ENCODE measurements at regions not wholly inside any gene's neighbourhood (a gene's known extent, or its start where the extent isn't known, plus 50 kb on each side); places are given as distances from the start of the nearest gene placed in this dataset.

- TF ChIP-seq EZH2 (IDR thresholded peaks at IDR 0.05; ENCODE audit: insufficient read depth, low read length) (no peak), CTCF (IDR thresholded peaks at IDR 0.05; ENCODE audit: insufficient read depth, low read depth, low read length) (no peak)
- no peak overlapping the region for H3K27ac ChIP-seq (ENCODE audit: low read depth, low read length)
- Mint-ChIP-seq H3K36me3 (ENCODE audit: low read depth, unreplicated experiment) (no peaks in the 10 kb centered on the region), H3K27me3 (ENCODE audit: low read depth, unreplicated experiment) (no peaks in the 10 kb centered on the region), H3K4me3 (ENCODE audit: unreplicated experiment) (no peak overlapping the region), H3K4me1 (ENCODE audit: low read depth, unreplicated experiment) (peaks cover 6% of the 10 kb centered on the region), H3K9me3 (ENCODE audit: unreplicated experiment) (peaks cover 8% of the 10 kb centered on the region), H3K27ac (ENCODE audit: unreplicated experiment) (no peak overlapping the region)
- peak; percentile 73 for DNase-seq (ENCODE audit: low read depth)
- H3K4me1 ChIP-seq (ENCODE audit: insufficient read depth, low read length), result no peaks in the 10 kb centered on the region
- no peaks in the 10 kb centered on the region for H3K36me3 ChIP-seq (ENCODE audit: insufficient read depth, low read length)
- no peak overlapping the region for H3K9ac ChIP-seq (ENCODE audit: low read length)
- H3K4me3 ChIP-seq (ENCODE audit: insufficient read depth, low read depth, low read length), result no peak overlapping the region
- no peaks in the 10 kb centered on the region for H3K27me3 ChIP-seq (ENCODE audit: insufficient read depth, low read length)
- no peaks in the 10 kb centered on the region for H3K79me2 ChIP-seq (ENCODE audit: insufficient read depth, low read length)
- no peaks in the 10 kb centered on the region for H4K20me1 ChIP-seq (ENCODE audit: insufficient read depth, low read length)
- FAIRE-seq, result peak; percentile 20
- peaks cover 5% of the 10 kb centered on the region for H3K9me3 ChIP-seq (ENCODE audit: insufficient read depth, low read depth, low read length)
- H3K4me2 ChIP-seq (ENCODE audit: low read length), result peak overlapping the region; percentile 65
- no peak overlapping the region for H2AFZ ChIP-seq (ENCODE audit: low read depth, low read length)
Measured at GRCh38 chr4:106444557-106444956, 76.0 kb upstream of the GIMD1 start.

- H2AFZ ChIP-seq (ENCODE audit: low read depth, low read length), result no peak overlapping the region
- Mint-ChIP-seq H3K27me3 (ENCODE audit: low read depth, unreplicated experiment) (no peaks in the 10 kb centered on the region), H3K9me3 (ENCODE audit: unreplicated experiment) (peaks cover 3% of the 10 kb centered on the region), H3K4me1 (ENCODE audit: low read depth, unreplicated experiment) (peaks cover 2% of the 10 kb centered on the region), H3K36me3 (ENCODE audit: low read depth, unreplicated experiment) (no peaks in the 10 kb centered on the region), H3K4me3 (ENCODE audit: unreplicated experiment) (no peak overlapping the region), H3K27ac (ENCODE audit: unreplicated experiment) (no peak overlapping the region)
- no peaks in the 10 kb centered on the region for H4K20me1 ChIP-seq (ENCODE audit: insufficient read depth, low read length)
- DNase-seq (ENCODE audit: low read depth), result no peak
- H3K36me3 ChIP-seq (ENCODE audit: insufficient read depth, low read length), result no peaks in the 10 kb centered on the region
- no peaks in the 10 kb centered on the region for H3K27me3 ChIP-seq (ENCODE audit: insufficient read depth, low read length)
- H3K4me3 ChIP-seq (ENCODE audit: insufficient read depth, low read depth, low read length), result no peak overlapping the region
- TF ChIP-seq EZH2 (IDR thresholded peaks at IDR 0.05; ENCODE audit: insufficient read depth, low read length), result no peak
- TF ChIP-seq CTCF (IDR thresholded peaks at IDR 0.05; ENCODE audit: insufficient read depth, low read depth, low read length), result no peak
- H3K9me3 ChIP-seq (ENCODE audit: insufficient read depth, low read depth, low read length), result no peaks in the 10 kb centered on the region
- H3K4me1 ChIP-seq (ENCODE audit: insufficient read depth, low read length), result no peaks in the 10 kb centered on the region
- no peak overlapping the region for H3K9ac ChIP-seq (ENCODE audit: low read length)
- H3K27ac ChIP-seq (ENCODE audit: low read depth, low read length), result no peak overlapping the region
- FAIRE-seq, result no peak
- no peaks in the 10 kb centered on the region for H3K79me2 ChIP-seq (ENCODE audit: insufficient read depth, low read length)
- H3K4me2 ChIP-seq (ENCODE audit: low read length), result no peak overlapping the region
Measured at GRCh38 chr4:106430797-106431196, 62.2 kb upstream of the GIMD1 start.

DNA sequence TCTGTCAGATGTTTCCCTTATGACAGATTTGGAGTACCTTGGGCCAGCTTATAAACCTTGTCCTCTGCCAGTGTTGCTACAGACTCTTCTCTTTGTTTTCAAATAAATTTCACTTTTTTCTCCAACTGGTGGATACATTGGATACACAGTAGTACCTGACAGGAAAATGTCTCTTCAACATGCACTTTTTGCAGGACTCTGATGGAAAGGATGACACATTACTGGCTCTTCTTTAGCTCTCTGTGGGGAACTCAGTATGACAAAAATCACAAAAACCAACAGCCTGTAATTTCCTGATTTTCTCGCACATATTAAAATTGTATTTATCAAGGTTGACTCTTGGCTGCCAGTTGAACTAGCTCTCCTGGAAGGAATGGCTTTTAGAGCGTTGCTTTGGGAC is 61.3 kb upstream of the GIMD1 start:
- Mint-ChIP-seq H3K27ac (ENCODE audit: unreplicated experiment) (no peak overlapping the region), H3K27me3 (ENCODE audit: low read depth, unreplicated experiment) (no peaks in the 10 kb centered on the region), H3K4me1 (ENCODE audit: low read depth, unreplicated experiment) (peaks cover 2% of the 10 kb centered on the region), H3K9me3 (ENCODE audit: unreplicated experiment) (peaks cover 3% of the 10 kb centered on the region), H3K4me3 (ENCODE audit: unreplicated experiment) (no peak overlapping the region), H3K36me3 (ENCODE audit: low read depth, unreplicated experiment) (no peaks in the 10 kb centered on the region)
- H3K4me3 ChIP-seq (ENCODE audit: insufficient read depth, low read depth, low read length), result no peak overlapping the region
- H3K27me3 ChIP-seq (ENCODE audit: insufficient read depth, low read length), result no peaks in the 10 kb centered on the region
- DNase-seq (ENCODE audit: low read depth), result no peak
- no peaks in the 10 kb centered on the region for H3K36me3 ChIP-seq (ENCODE audit: insufficient read depth, low read length)
- H3K4me2 ChIP-seq (ENCODE audit: low read length), result no peak overlapping the region
- H3K9ac ChIP-seq (ENCODE audit: low read length), result no peak overlapping the region
- TF ChIP-seq CTCF (IDR thresholded peaks at IDR 0.05; ENCODE audit: insufficient read depth, low read depth, low read length) (no peak), EZH2 (IDR thresholded peaks at IDR 0.05; ENCODE audit: insufficient read depth, low read length) (no peak)
- FAIRE-seq, result no peak
- no peak overlapping the region for H3K27ac ChIP-seq (ENCODE audit: low read depth, low read length)
- H2AFZ ChIP-seq (ENCODE audit: low read depth, low read length), result no peak overlapping the region
- H3K4me1 ChIP-seq (ENCODE audit: insufficient read depth, low read length), result no peaks in the 10 kb centered on the region
- H3K79me2 ChIP-seq (ENCODE audit: insufficient read depth, low read length), result no peaks in the 10 kb centered on the region
- no peaks in the 10 kb centered on the region for H3K9me3 ChIP-seq (ENCODE audit: insufficient read depth, low read depth, low read length)
- H4K20me1 ChIP-seq (ENCODE audit: insufficient read depth, low read length), result no peaks in the 10 kb centered on the region

Measured in astrocyte (in vitro differentiated cells and primary cell).